HFFc6 (cell line): ENCODE measurements at regions not wholly inside any gene's neighbourhood (a gene's known extent, or its start where the extent isn't known, plus 50 kb on each side); places are given as distances from the start of the nearest gene placed in this dataset.

Source experiments
- DNase-seq: peaks from one replicate; pipeline ENCODE4 v3.0.0-alpha.2; 2018
- H3K27ac Mint-ChIP-seq: 2 replicates; pipeline ENCODE4 v1.8.0; 2020; ENCODE audit warnings: mild to moderate bottlenecking, mixed read lengths
- H3K27me3 Mint-ChIP-seq: 2 replicates; pipeline ENCODE4 v1.8.0; 2021; ENCODE audit warnings: mild to moderate bottlenecking, moderate library complexity, mixed read lengths; ENCODE audit not compliant: insufficient read depth
- H3K36me3 Mint-ChIP-seq: 2 replicates; pipeline ENCODE4 v1.8.0; 2021; ENCODE audit warnings: low read depth, mixed read lengths
- H3K4me1 Mint-ChIP-seq: 2 replicates; pipeline ENCODE4 v1.8.0; 2020; ENCODE audit warnings: low read depth, mixed read lengths
- H3K4me3 Mint-ChIP-seq: 2 replicates; pipeline ENCODE4 v1.8.0; 2020; ENCODE audit warnings: mild to moderate bottlenecking, moderate library complexity, mixed read lengths
- H3K9me3 Mint-ChIP-seq: 2 replicates; pipeline ENCODE4 v1.8.0; 2020; ENCODE audit warnings: mild to moderate bottlenecking, mixed read lengths
- TF ChIP-seq, protein P1 (sequence below): fragments of 200-600 bp; sonication (generic); IDR thresholded peaks from 2 replicates; pipeline ENCODE4 v1.5.0; 2021; ENCODE audit warnings: antibody characterized with exemption, mild to moderate bottlenecking

DNA sequence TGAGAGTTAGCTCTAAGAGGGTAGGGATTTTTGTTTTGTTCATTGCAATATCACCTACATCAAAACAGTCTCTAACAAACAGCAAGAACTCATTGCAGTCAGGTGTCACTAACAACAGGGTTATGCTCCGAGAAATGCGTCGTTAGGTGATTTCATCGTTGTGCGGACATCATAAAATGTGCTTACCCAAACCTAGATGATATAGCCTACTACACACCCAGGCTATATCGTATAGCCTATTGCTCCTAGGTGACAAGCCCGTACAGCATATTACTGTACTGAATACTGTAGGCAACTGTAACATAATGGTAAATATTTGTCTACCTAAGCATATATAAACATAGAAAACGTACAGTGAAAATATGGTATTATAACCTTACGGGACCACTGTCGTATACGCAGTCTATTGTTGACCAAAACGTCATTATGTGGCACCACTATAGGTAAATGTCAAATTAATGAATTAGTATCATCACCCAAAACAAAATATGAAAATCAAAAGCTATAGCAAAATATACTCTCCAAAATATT, 49.9 kb upstream of the TAB2 start:
- H3K4me3 Mint-ChIP-seq: no peak overlapping the region
- H3K27ac Mint-ChIP-seq: no peak overlapping the region
- TF ChIP-seq, protein P1, sequence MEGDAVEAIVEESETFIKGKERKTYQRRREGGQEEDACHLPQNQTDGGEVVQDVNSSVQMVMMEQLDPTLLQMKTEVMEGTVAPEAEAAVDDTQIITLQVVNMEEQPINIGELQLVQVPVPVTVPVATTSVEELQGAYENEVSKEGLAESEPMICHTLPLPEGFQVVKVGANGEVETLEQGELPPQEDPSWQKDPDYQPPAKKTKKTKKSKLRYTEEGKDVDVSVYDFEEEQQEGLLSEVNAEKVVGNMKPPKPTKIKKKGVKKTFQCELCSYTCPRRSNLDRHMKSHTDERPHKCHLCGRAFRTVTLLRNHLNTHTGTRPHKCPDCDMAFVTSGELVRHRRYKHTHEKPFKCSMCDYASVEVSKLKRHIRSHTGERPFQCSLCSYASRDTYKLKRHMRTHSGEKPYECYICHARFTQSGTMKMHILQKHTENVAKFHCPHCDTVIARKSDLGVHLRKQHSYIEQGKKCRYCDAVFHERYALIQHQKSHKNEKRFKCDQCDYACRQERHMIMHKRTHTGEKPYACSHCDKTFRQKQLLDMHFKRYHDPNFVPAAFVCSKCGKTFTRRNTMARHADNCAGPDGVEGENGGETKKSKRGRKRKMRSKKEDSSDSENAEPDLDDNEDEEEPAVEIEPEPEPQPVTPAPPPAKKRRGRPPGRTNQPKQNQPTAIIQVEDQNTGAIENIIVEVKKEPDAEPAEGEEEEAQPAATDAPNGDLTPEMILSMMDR: no peak
- H3K27me3 Mint-ChIP-seq: peaks cover 46% of the 10 kb centered on the region
- no peaks in the 10 kb centered on the region for H3K36me3 Mint-ChIP-seq
- H3K9me3 Mint-ChIP-seq: peaks cover 5% of the 10 kb centered on the region
- DNase-seq: no peak
- no peaks in the 10 kb centered on the region for H3K4me1 Mint-ChIP-seq
